ENCODE measurements at regions not wholly inside any gene's neighbourhood (a gene's known extent, or its start where the extent isn't known, plus 50 kb on each side); places are given as distances from the start of the nearest gene placed in this dataset.

GRCh38 chr1:185585770-185586169 lies 148.4 kb upstream of the HMCN1 start:
- TF ChIP-seq CTCF (IDR thresholded peaks at IDR 0.05) = no peak
- no peak for DNase-seq (ENCODE audit: low spot score)
- Mint-ChIP-seq H3K27ac (ENCODE audit: unreplicated experiment) (no peak overlapping the region), H3K27me3 (ENCODE audit: low read depth) (no peaks in the 10 kb centered on the region), H3K4me3 (ENCODE audit: unreplicated experiment) (no peak overlapping the region), H3K36me3 (ENCODE audit: low read depth) (peaks cover 4% of the 10 kb centered on the region), H3K4me1 (ENCODE audit: low read depth) (peaks cover 21% of the 10 kb centered on the region), H3K9me3 (ENCODE audit: low read depth) (peaks cover 30% of the 10 kb centered on the region)

- peak overlapping the region; percentile 64 for H3K27ac Mint-ChIP-seq (ENCODE audit: unreplicated experiment)
- no peak for TF ChIP-seq CTCF (IDR thresholded peaks at IDR 0.05)
- H3K4me3 Mint-ChIP-seq (ENCODE audit: unreplicated experiment) = no peak overlapping the region
- H3K9me3 Mint-ChIP-seq (ENCODE audit: low read depth) = peaks cover 62% of the 10 kb centered on the region
- DNase-seq (ENCODE audit: low spot score) = no peak
- H3K4me1 Mint-ChIP-seq (ENCODE audit: low read depth) = peaks cover 34% of the 10 kb centered on the region
- H3K36me3 Mint-ChIP-seq (ENCODE audit: low read depth) = peaks cover 23% of the 10 kb centered on the region
- H3K27me3 Mint-ChIP-seq (ENCODE audit: low read depth) = no peaks in the 10 kb centered on the region
These were observed 152.0 kb upstream of the HMCN1 start for GRCh38 chr1:185581961-185582725.

- Mint-ChIP-seq H3K36me3 (ENCODE audit: low read depth) (peaks cover 23% of the 10 kb centered on the region), H3K4me1 (ENCODE audit: low read depth) (peaks cover 34% of the 10 kb centered on the region), H3K27ac (ENCODE audit: unreplicated experiment) (no peak overlapping the region), H3K9me3 (ENCODE audit: low read depth) (peaks cover 61% of the 10 kb centered on the region), H3K4me3 (ENCODE audit: unreplicated experiment) (no peak overlapping the region), H3K27me3 (ENCODE audit: low read depth) (no peaks in the 10 kb centered on the region)
- no peak for TF ChIP-seq CTCF (IDR thresholded peaks at IDR 0.05)
- DNase-seq (ENCODE audit: low spot score) = no peak
These were observed 153.2 kb upstream of the HMCN1 start for GRCh38 chr1:185581020-185581419.

- Mint-ChIP-seq H3K9me3 (ENCODE audit: low read depth) (peaks cover 57% of the 10 kb centered on the region), H3K27ac (ENCODE audit: unreplicated experiment) (no peak overlapping the region), H3K36me3 (ENCODE audit: low read depth) (peaks cover 23% of the 10 kb centered on the region), H3K4me1 (ENCODE audit: low read depth) (peaks cover 51% of the 10 kb centered on the region), H3K27me3 (ENCODE audit: low read depth) (no peaks in the 10 kb centered on the region), H3K4me3 (ENCODE audit: unreplicated experiment) (no peak overlapping the region)
- DNase-seq (ENCODE audit: low spot score) = no peak
- TF ChIP-seq CTCF (IDR thresholded peaks at IDR 0.05) = no peak
These were observed 155.9 kb upstream of the HMCN1 start for GRCh38 chr1:185578293-185578692.

- H3K27me3 Mint-ChIP-seq (ENCODE audit: low read depth) = no peaks in the 10 kb centered on the region
- H3K27ac Mint-ChIP-seq (ENCODE audit: unreplicated experiment) = no peak overlapping the region
- peaks cover 33% of the 10 kb centered on the region for H3K9me3 Mint-ChIP-seq (ENCODE audit: low read depth)
- DNase-seq (ENCODE audit: low spot score) = no peak
- peaks cover 11% of the 10 kb centered on the region for H3K36me3 Mint-ChIP-seq (ENCODE audit: low read depth)
- H3K4me1 Mint-ChIP-seq (ENCODE audit: low read depth) = peaks cover 54% of the 10 kb centered on the region
- H3K4me3 Mint-ChIP-seq (ENCODE audit: unreplicated experiment) = no peak overlapping the region
- TF ChIP-seq CTCF (IDR thresholded peaks at IDR 0.05) = no peak
These were observed 159.9 kb upstream of the HMCN1 start for GRCh38 chr1:185574139-185574875.
